Fibroblast of mammary gland (primary cell): ENCODE measurements at regions not wholly inside any gene's neighbourhood (a gene's known extent, or its start where the extent isn't known, plus 50 kb on each side); places are given as distances from the start of the nearest gene placed in this dataset.
A peak's percentile ranks its signal among the peaks of the same experiment; 100 is the strongest.

Experiments
- DNase-seq: peaks from one replicate; pipeline ENCODE4 v3.0.0-alpha.2; 2010; ENCODE audit warnings: low read depth
- H3K4me3 ChIP-seq: 2 replicates; pipeline ENCODE4 v1.5.1; 2011; ENCODE audit warnings: low read depth, mild to moderate bottlenecking, low read length, moderate library complexity; ENCODE audit not compliant: control insufficient read depth
- TF ChIP-seq, protein P1 (sequence below): conservative IDR thresholded peaks from 2 replicates; pipeline ENCODE4 v1.5.1; 2011; ENCODE audit warnings: low read depth, low read length, inconsistent platforms; ENCODE audit not compliant: control insufficient read depth, insufficient read depth

DNA sequence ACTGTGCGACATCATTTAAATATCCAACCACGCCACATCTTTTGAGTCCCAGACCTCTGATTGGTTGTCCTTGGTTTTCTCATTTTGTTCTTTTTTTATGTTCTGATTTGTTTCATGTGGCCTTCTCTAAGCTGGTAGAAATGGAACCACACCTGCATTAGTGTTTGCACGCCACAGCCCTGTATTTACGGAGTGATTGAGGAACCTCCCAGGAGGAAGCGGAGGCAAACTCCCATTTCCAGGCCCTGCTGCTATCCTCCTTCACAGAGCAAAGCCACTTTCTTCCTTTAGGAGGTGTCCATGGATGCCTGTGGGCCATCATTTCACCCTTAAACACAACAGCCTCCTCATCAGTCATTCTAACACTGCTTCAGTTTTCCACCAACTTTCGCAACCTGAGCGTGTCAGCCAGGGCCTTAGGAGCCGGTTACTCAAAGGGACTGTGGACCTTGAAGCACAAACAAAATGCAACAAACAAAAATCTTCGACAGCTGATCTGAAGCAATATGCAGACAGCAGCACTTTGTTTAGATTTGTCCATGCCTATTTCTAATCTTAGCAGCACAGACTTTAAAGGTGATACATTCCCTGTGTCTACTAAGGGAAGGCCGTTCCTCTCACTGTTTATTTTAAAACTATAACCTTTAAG, 1258.1 kb upstream of the TMEM132C start:
- no peak for DNase-seq
- H3K4me3 ChIP-seq = no peak overlapping the region
- TF ChIP-seq, protein P1, sequence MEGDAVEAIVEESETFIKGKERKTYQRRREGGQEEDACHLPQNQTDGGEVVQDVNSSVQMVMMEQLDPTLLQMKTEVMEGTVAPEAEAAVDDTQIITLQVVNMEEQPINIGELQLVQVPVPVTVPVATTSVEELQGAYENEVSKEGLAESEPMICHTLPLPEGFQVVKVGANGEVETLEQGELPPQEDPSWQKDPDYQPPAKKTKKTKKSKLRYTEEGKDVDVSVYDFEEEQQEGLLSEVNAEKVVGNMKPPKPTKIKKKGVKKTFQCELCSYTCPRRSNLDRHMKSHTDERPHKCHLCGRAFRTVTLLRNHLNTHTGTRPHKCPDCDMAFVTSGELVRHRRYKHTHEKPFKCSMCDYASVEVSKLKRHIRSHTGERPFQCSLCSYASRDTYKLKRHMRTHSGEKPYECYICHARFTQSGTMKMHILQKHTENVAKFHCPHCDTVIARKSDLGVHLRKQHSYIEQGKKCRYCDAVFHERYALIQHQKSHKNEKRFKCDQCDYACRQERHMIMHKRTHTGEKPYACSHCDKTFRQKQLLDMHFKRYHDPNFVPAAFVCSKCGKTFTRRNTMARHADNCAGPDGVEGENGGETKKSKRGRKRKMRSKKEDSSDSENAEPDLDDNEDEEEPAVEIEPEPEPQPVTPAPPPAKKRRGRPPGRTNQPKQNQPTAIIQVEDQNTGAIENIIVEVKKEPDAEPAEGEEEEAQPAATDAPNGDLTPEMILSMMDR = no peak

DNA sequence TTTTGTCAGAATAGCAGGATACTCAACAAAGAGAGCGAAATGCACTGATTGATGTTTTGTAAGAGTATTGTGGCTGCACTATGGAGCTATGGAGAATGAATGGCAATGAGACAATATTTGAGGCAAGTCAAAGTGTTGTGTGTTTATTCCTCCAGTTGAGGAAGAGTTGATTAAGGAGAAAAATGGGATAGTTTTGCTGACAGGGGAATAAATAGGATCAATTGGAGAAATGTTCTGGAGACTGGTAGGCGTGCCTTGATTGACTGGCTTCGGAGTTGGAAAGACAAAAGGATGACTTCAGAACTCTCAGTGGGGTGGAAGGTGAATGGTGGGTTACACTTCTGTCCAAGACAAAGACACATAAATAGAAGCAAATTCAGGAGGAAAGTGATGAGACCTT, 1254.9 kb upstream of the TMEM132C start:
- no peak overlapping the region for H3K4me3 ChIP-seq
- TF ChIP-seq, protein P1 = no peak

DNA sequence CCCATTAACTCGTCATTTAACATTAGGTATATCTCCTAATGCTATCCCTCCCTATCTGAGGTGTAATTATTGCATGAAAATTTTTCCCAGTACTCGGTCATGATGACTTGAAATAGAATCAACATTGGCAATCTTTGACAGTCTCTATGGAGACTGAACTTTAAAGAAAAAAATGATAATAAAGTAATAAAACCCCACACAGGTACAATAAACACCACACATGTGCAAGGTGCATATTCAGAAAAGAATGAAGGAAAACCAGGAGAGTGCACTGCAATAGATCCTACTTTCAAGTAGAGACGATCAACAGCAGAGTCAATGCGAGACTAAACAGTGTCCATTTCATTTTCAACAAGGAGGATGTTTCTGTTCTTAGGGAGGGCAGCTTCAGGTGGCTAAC, 1253.8 kb upstream of the TMEM132C start:
- TF ChIP-seq, protein P1 = no peak
- DNase-seq = no peak
- no peak overlapping the region for H3K4me3 ChIP-seq

More for the DNA sequence above, 1254.9 kb upstream of the TMEM132C start:
- no peak for DNase-seq

DNA sequence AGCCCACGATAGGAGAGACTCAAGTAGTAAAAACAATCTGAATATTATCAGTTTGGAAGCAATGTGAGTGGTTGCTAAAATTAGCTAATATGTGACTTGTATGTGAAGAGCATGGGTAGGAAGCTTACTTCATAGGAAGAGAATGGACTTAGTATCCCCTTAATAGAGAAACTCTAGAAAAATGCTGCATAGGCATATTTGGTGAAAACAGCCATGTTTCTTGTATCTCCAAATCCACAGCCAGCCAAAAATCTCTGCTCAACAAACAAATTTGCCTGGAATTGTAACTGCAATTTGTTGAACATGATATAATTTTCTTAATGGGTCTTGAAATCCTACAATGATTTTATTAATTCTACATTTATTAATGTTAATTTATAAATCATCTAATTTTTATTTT, 1252.9 kb upstream of the TMEM132C start:
- H3K4me3 ChIP-seq = no peak overlapping the region
- DNase-seq = no peak
- TF ChIP-seq, protein P1 = no peak

DNA sequence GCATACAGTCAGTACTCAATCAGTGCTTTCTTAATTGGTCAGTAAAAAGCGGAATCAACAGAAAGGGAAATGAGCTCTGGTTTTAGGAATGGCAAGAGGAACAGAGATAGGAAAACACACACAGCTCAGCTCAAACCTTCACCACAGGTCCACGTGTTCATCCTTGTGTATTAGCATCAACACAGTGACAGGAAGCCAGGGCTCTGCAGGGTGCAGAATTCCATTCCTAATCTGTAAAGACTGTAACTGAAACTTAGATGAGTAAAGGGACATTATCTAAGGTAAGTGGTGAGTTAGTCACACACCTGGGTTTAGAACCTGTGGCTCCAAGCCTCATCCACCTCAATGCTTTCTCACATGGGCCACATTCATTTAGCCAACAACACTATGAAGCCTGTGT, 1242.2 kb upstream of the TMEM132C start:
- DNase-seq = no peak
- H3K4me3 ChIP-seq = no peak overlapping the region
- TF ChIP-seq, protein P1 = no peak

DNA sequence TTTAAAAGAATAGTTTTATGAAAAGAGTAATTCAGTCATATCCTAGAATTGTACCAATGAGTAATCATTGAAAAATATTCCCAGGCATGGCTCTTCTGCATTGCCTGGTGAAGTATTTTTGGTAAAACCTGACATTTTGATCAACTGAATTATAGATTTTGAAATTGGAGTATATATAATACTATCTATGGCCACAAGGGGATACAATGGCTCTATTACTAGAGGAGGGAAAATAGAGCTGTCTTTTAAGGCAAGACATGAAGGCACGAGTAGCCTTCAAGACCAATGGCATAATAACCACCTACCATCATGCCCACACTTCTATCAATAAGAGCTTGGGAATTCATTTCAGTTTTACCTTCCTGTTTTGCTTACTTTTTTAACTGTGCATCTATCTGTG, 1241.4 kb upstream of the TMEM132C start:
- H3K4me3 ChIP-seq = no peak overlapping the region
- TF ChIP-seq, protein P1 = peak; percentile 19
- DNase-seq = peak; percentile 1

DNA sequence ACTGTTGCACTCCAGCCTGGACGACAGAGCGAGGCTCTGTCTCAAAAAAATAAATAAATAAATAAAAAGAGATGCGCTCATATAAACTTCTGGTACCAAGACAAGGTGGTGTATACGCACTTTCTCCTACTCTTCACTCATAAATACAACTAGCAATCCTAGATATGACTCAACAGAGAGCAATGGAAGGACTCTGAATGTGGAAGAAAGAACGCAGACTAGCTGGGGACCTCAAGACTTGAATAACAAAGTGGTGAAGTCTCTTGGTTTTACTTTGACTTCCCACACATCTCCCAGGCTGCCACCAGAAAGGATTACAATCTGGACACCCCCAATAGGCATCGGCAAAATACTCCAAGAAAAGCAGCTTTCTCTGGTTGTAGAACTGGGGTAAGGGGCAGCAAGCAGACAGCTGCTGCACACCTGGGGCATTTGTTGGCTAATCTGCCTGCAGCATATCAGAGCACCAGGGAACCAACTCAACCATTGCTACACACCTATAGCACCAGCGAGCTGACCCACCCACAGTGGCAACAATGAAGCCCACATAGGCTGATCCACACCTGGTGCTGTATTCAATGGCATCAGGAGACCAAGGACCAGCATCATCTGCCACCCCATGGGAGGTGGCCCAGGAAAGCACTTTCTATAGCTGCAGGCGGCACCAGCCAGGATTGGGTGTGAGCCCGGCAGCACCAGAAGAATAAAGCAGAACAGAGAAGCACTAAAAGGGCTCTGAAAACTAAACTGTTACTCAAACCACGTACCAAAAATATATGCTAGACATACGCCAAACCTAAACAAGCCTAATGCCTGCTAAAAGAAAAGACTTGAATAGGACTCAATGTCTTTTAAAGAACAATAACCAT, 1231.7 kb upstream of the TMEM132C start:
- TF ChIP-seq, protein P1 = no peak
- no peak overlapping the region for H3K4me3 ChIP-seq
- no peak for DNase-seq
